Heart left ventricle (tissue), 16 donors: ENCODE measurements at regions not wholly inside any gene's neighbourhood (a gene's known extent, or its start where the extent isn't known, plus 50 kb on each side); places are given as distances from the start of the nearest gene placed in this dataset.

Experiments
- ATAC-seq, 4 donors: fragments of 200-7000 bp; cut with Tn5 transposase; one replicate each; pipeline ENCODE4 v1.9.1; 2020 to 2022; ENCODE audit warnings: moderate library complexity in 4 of 4, mild to moderate bottlenecking in 3 of 4, moderate number of reproducible peaks in 1 of 4
- DNase-seq, 5 donors: peaks; one replicate each; pipeline ENCODE4 v3.0.0-alpha.2; 2020
- H3K27ac ChIP-seq, 12 donors: fragments of 200-600 bp; sonication (generic) in 4 of 12; one replicate each; pipeline versions ENCODE4 v1.5.0 to v1.8.0; 2016 to 2022; ENCODE audit warnings: mild to moderate bottlenecking in 2 of 12
- H3K27me3 ChIP-seq, 9 donors: fragments of 200-600 bp; sonication (generic) in 2 of 9; one replicate each; pipeline versions ENCODE4 v1.5.1 to v1.8.0; 2016 to 2022; ENCODE audit warnings: mild to moderate bottlenecking in 3 of 9
- H3K36me3 ChIP-seq, 9 donors: fragments of 200-600 bp; sonication (generic) in 2 of 9; one replicate each; pipeline versions ENCODE4 v1.5.0 to v1.8.0; 2018 to 2022; ENCODE audit warnings: mild to moderate bottlenecking in 2 of 9
- H3K4me1 ChIP-seq, 12 donors: fragments of 200-600 bp; sonication (generic) in 4 of 12; one replicate each; pipeline versions ENCODE4 v1.5.0 to v1.8.0; 2016 to 2022; ENCODE audit warnings: mild to moderate bottlenecking in 3 of 12
- H3K4me3 ChIP-seq, 12 donors: fragments of 200-600 bp; sonication (generic) in 4 of 12; one replicate each; pipeline versions ENCODE4 v1.5.0 to v1.8.0; 2017 to 2022; ENCODE audit warnings: mild to moderate bottlenecking in 9 of 12, moderate library complexity in 4 of 12
- H3K9me3 ChIP-seq, 12 donors: fragments of 200-600 bp; sonication (generic) in 4 of 12; one replicate each; pipeline versions ENCODE4 v1.5.0 to v1.8.0; 2016 to 2022; ENCODE audit warnings: mild to moderate bottlenecking in 1 of 12
- CTCF ChIP-seq, 12 donors: fragments of 200-600 bp; sonication (generic) in 4 of 12; IDR thresholded peaks; one replicate each; pipeline versions ENCODE4 v1.5.0 to v1.8.0; 2018 to 2022; ENCODE audit warnings: antibody characterized with exemption in 12 of 12, mild to moderate bottlenecking in 5 of 12
- POLR2A ChIP-seq, 2 donors: fragments of 450-650 bp; IDR thresholded peaks; one replicate each; pipeline ENCODE4 v1.6.1; 2017; ENCODE audit warnings: antibody characterized with exemption in 2 of 2, mild to moderate bottlenecking in 2 of 2, moderate library complexity in 2 of 2
- WGBS, 4 donors: extraction: QIAGEN DNeasy Blood & Tissue Kit in 2 of 4; methylation state at CpG; one replicate each; pipeline versions ENCODE4 v1.1.5 to v1.1.7; 2013 to 2018; 5-methylcytosine and 5-hydroxymethylcytosine counted together
- intact Hi-C, 10 donors: fragments of 100-400 bp; cut with DNase I; formaldehyde crosslinking; loops; one replicate each; pipeline versions ENCODE4 v1.11.1 to v1.14.2; 2022
- donor health status: ischemic (EF 13 %, LVEDD 7.1; RV severe dilation, severe dysfunction).
- donor health status: healthy with polysubstance abuse.
- donor health status: DM: no; HTN: yes; CAD: no.
- donor health status: DM: no; HTN: no; CAD: no.
- donor health status: ischemic (EF 25% LVEDD 6.9; RV normal size, moderate dysfunction).
- donor health status: ischemic (EF 25% LVEDD 5.7; RV mildly dilated, moderate dysfunction).
- donor health status: healthy.
- donor health status: DM: yes; HTN: yes; CAD: no.
- donor health status: ischemic (EF 35%, LVEDD 5.7; RV mildly dilated, moderate dysfunction).
- donor health status: nonischemic (EF 11% LVEDD 7.7; RV severe dilation, severe dysfunction).
- donor health status: DM: yes; HTN: yes; CAD: no.
- donor health status: PGD.
- donor health status: ischemic (EF 29% LVEDD 5.4; RV normal size, mild dysfunction).
- donor health status: nonischemic (EF 23%, LVEDD 6.1; RV moderate dilation, normal function).

- Histone ChIP-seq H3K4me1 (no peaks in the 10 kb centered on the region), H3K27me3 (no peaks in the 10 kb centered on the region), H3K36me3 (no peaks in the 10 kb centered on the region), H3K27ac (no peak overlapping the region), H3K9me3 (peaks cover 0 to 10% (median 0%) of the 10 kb centered on the region in 12 donors), H3K4me3 (no peak overlapping the region)
- WGBS, 4 donors: 78 to 89% (median 86%) methylated on average over 2 of the region's 2 CpGs
- TF ChIP-seq POLR2A (IDR thresholded peaks at IDR 0.05): no peak
- TF ChIP-seq CTCF (IDR thresholded peaks at IDR 0.05): no peak
- ATAC-seq: no peak
- intact Hi-C loops: no loop called here
- no peak for DNase-seq
Measured at GRCh38 chr5:120354126-120354525, 110.0 kb upstream of the PRR16 start.

- no peak for ATAC-seq
- TF ChIP-seq POLR2A (IDR thresholded peaks at IDR 0.05) (no peak), CTCF (IDR thresholded peaks at IDR 0.05) (no peak)
- no peaks in the 10 kb centered on the region for H3K27me3 ChIP-seq
- WGBS, 4 donors: 44 to 59% (median 48%) methylated on average over 3 of the region's 3 CpGs
- no peak overlapping the region for H3K4me3 ChIP-seq
- H3K4me1 ChIP-seq: no peaks in the 10 kb centered on the region
- H3K27ac ChIP-seq: no peak overlapping the region
- H3K36me3 ChIP-seq: no peaks in the 10 kb centered on the region
- DNase-seq: no peak
- H3K9me3 ChIP-seq: no peaks in the 10 kb centered on the region
- intact Hi-C loops: no loop called here
Measured at GRCh38 chr5:120358949-120359348, 105.2 kb upstream of the PRR16 start.

GRCh38 chr5:120361941-120362340 is 102.2 kb upstream of the PRR16 start:
- WGBS, 4 donors: 75 to 86% (median 78%) methylated on average over 3 of the region's 3 CpGs
- DNase-seq (no peak), ATAC-seq (no peak)
- intact Hi-C loops: no loop called here
- TF ChIP-seq CTCF (IDR thresholded peaks at IDR 0.05): no peak
- TF ChIP-seq POLR2A (IDR thresholded peaks at IDR 0.05): no peak
- H3K9me3 ChIP-seq: no peaks in the 10 kb centered on the region
- no peaks in the 10 kb centered on the region for H3K4me1 ChIP-seq
- no peaks in the 10 kb centered on the region for H3K27me3 ChIP-seq
- H3K36me3 ChIP-seq: no peaks in the 10 kb centered on the region
- H3K27ac ChIP-seq: no peak overlapping the region
- H3K4me3 ChIP-seq: no peak overlapping the region

- Histone ChIP-seq H3K9me3 (no peaks in the 10 kb centered on the region), H3K27me3 (no peaks in the 10 kb centered on the region), H3K4me1 (no peaks in the 10 kb centered on the region), H3K27ac (no peak overlapping the region), H3K4me3 (no peak overlapping the region), H3K36me3 (no peaks in the 10 kb centered on the region)
- DNase-seq: no peak
- intact Hi-C loops: no loop called here
- 86 to 93% (median 89%) methylated on average over 5 of the region's 5 CpGs for WGBS, 4 donors
- TF ChIP-seq CTCF (IDR thresholded peaks at IDR 0.05) (no peak), POLR2A (IDR thresholded peaks at IDR 0.05) (no peak)
- ATAC-seq: no peak
Measured at GRCh38 chr5:120362426-120362825, 101.7 kb upstream of the PRR16 start.
